Uterus (tissue), 2 donors: ENCODE measurements at regions not wholly inside any gene's neighbourhood (a gene's known extent, or its start where the extent isn't known, plus 50 kb on each side); places are given as distances from the start of the nearest gene placed in this dataset.

Source experiments
- POLR2A ChIP-seq, 2 donors: fragments of 450-650 bp; IDR thresholded peaks; one replicate each; pipeline ENCODE4 v1.6.1; 2016; ENCODE audit warnings: antibody characterized with exemption in 2 of 2, mild to moderate bottlenecking in 1 of 2, moderate library complexity in 1 of 2
- TF ChIP-seq, protein P1 (sequence below), 4 experiments: fragments of 200-600 bp in 2 of 4; fragments of 450-650 bp in 2 of 4; sonication (generic) in 2 of 4; IDR thresholded peaks; one replicate each; pipeline ENCODE4 v1.5.1; 2016 to 2019; ENCODE audit warnings: antibody characterized with exemption in 4 of 4, mild to moderate bottlenecking in 2 of 4, moderate library complexity in 1 of 4

DNA sequence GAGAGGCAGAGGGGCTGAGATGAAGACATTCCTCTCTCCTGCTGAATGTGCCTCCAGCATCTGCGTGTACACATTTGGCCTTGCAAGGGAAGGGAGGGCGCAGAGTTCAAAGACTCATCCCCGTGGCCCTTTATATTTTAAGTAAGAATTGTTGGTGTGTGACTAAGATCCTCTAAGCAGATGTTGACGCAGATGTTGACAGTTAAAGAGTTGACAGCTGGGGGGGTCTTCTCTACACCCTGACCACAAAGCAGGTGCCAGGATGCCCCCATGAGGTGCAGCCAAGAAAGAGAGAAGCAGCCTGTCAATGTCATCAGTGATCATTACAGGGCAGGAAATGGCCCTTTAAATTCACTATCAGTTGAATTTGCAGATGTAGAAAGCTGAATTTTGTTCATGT, 262.9 kb downstream of the IRX1 start:
- TF ChIP-seq, protein P1, sequence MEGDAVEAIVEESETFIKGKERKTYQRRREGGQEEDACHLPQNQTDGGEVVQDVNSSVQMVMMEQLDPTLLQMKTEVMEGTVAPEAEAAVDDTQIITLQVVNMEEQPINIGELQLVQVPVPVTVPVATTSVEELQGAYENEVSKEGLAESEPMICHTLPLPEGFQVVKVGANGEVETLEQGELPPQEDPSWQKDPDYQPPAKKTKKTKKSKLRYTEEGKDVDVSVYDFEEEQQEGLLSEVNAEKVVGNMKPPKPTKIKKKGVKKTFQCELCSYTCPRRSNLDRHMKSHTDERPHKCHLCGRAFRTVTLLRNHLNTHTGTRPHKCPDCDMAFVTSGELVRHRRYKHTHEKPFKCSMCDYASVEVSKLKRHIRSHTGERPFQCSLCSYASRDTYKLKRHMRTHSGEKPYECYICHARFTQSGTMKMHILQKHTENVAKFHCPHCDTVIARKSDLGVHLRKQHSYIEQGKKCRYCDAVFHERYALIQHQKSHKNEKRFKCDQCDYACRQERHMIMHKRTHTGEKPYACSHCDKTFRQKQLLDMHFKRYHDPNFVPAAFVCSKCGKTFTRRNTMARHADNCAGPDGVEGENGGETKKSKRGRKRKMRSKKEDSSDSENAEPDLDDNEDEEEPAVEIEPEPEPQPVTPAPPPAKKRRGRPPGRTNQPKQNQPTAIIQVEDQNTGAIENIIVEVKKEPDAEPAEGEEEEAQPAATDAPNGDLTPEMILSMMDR (IDR thresholded peaks at IDR 0.05), result no peak
- TF ChIP-seq POLR2A (IDR thresholded peaks at IDR 0.05), result no peak
